NCI-H2107 (cell line): ENCODE measurements at regions not wholly inside any gene's neighbourhood (a gene's known extent, or its start where the extent isn't known, plus 50 kb on each side); places are given as distances from the start of the nearest gene placed in this dataset.
"Not testable (repeated sequence)": the region's sequence is repeated elsewhere in the genome, so short reads cannot be mapped to it uniquely, and the experiment has no call there.

Source experiments
- DNase-seq: peaks from one replicate; lab custom pipeline; 2025; lab: John Stamatoyannopoulos, UW

- no peak for DNase-seq
These were observed 215.1 kb upstream of the RPS23 start for GRCh38 chr5:82493221-82493620.

DNA sequence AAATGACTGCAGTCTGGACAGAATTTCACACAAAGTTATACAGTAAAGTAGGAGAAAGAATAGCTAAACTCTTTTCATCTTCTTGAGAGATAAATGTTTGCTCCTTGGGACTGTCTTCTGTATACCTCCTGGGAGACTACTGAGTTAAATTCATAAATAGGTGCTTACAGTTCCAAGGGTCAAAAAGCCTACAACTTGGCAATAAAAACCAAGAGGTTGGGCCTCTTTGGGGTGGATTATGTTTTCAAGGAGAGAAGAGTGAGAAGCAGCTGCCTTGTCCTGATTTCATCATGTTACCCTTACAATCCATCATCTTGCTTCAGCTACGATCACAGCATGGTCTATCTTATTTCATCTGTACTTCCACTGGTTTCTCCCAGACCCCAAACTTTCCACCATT lies 213.2 kb upstream of the RPS23 start:
- DNase-seq: no peak

GRCh38 chr5:82489683-82490082 lies 211.5 kb upstream of the RPS23 start:
- no peak for DNase-seq

- DNase-seq: no peak
These were observed 209.0 kb upstream of the RPS23 start for GRCh38 chr5:82487131-82487530.

GRCh38 chr5:82480331-82480730 lies 202.2 kb upstream of the RPS23 start:
- DNase-seq: no peak

- no peak for DNase-seq
These were observed 198.0 kb upstream of the RPS23 start for GRCh38 chr5:82476155-82476554.

GRCh38 chr5:82473262-82473661 lies 195.1 kb upstream of the RPS23 start:
- no peak for DNase-seq

- DNase-seq: no peak
These were observed 192.2 kb upstream of the RPS23 start for GRCh38 chr5:82470185-82470994.

DNA sequence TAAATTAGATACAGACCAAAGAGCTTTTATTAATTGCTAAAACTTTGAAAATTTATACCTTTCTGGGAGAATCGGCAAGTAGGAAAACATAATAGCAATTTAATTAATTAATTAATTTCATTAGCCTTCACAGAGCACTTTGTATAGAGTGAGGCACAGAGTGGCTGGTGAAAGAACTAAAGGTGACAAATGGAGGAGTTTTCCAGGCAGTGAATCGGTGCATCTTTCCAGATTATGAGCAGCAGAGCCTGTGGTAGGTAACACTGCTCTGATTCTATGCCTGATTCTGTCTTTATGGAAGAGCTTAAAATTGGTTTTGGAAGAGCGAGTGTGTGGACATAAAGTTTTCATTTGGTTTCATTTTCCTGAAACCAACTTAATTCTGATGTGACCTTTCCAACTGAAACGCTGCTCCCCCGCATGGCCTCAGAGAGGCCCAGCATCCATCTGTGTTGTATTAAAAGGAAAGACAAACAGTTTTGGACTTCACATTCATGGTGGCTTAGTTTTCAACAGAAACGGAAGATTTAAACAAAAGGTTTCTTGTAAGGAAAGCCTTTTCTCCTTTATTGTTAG lies 188.9 kb upstream of the RPS23 start:
- no peak for DNase-seq

DNA sequence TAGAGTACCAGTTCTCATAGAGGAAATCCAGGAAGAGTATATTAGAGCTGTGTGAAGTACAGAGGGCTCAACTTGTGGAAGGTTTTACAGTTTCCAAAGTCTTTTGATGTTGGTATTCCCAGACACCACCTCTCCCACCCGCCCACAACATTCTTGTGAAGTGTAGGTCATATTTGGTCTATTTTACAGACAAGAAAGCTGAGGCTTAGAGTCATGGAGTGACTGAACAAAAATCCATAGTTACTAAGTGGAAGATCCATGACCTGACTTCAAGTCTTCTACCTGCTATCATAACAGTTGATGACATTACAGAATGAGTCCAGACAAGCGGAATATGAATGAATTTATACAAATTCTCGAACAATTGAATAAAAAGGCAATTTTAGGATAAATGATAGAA lies 187.1 kb upstream of the RPS23 start:
- no peak for DNase-seq

DNA sequence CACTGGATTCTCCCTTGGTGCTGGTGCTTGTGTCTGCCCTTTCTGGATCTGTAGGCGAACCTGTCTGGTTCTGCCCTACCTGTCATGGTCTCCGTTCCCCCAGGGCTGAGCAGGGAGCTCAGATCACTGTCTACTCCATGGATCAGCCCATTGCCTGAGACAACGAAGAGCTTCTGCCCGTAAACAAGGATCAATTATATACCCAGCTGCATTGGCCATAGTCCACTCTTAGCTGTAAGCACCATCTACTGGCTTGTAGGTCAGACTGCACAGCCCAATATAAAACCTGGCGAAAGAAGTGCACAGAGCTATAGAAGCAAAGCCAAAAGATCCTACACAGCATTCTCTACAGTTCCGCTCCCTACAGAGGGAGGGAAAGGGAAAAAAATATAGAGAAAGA lies 181.5 kb upstream of the RPS23 start:
- no peak for DNase-seq

DNA sequence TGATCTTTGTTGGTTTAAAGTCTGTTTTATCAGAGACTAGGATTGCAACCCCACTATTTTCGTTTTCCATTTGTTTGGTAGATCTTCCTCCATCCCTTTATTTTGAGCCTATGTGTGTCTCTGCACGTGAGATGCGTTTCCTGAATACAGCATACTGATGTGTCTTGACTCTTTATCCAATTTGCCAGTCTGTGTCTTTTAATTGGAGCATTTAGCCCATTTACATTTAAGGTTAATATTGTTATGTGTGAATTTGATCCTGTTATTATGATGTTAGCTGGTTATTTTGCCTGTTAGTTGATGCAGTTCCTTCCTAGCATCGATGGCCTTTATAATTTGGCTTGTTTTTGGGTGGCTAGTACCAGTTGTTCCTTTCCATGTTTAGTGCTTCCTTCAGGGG lies 177.2 kb upstream of the RPS23 start:
- DNase-seq: not testable (repeated sequence)

DNA sequence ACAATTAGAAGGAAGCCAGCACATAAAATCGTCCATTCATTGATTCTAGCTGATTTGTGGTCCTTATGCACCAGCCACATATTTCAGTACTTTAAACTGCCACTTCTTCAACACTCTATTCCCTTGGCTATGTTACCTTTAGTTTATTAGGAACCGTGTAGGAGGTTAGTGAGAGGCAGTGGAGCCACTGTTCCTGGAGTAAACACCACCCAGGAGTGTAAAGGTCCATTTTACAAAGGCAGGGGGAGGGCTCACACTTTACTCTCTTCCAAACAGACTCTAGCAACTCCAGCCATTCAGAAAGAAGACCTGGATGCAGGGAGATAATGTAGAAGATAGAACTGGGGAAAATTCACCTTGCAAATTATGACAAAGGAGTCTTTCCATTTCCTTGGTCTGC lies 170.2 kb upstream of the RPS23 start:
- DNase-seq: no peak

DNA sequence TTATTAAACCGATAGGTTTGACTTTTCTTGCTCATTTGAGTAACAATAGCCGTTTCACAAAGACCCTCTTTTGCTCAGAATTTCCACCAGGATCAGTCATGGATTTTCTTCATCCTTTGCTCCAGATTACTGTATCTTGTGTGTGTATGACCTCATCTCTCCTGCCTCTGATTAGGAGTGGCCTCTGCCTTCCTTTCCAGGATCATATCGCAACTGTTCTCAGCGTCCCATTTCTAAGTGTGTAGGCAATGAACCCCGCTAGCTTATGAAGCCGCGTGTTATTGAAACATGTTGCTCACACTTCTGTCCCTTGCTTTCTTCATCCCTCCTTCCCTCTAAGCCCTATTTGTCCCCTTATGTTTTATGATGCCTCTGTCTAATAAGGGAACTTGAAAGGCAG lies 169.8 kb upstream of the RPS23 start:
- no peak for DNase-seq

DNA sequence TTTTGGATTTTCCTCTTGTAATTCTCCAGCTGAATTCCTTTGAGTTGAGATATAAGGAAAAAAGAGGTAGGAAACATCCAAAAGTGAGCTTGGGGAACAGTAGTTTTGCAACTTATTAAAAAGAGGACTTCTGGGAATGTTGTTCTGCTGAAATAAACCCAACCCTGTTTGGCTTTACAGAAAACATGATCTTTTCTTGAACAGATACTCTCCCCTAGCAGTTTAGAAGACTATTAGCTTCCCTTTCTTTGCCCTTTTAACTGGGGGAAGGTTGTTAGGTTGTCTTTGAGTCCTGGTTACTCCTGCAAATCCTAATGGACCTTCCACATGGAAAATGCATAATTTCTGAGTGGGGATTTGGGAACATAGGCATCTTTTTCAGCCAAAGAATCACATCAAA lies 168.7 kb upstream of the RPS23 start:
- DNase-seq: no peak

- DNase-seq: no peak
These were observed 167.7 kb upstream of the RPS23 start for GRCh38 chr5:82445726-82446335.

DNA sequence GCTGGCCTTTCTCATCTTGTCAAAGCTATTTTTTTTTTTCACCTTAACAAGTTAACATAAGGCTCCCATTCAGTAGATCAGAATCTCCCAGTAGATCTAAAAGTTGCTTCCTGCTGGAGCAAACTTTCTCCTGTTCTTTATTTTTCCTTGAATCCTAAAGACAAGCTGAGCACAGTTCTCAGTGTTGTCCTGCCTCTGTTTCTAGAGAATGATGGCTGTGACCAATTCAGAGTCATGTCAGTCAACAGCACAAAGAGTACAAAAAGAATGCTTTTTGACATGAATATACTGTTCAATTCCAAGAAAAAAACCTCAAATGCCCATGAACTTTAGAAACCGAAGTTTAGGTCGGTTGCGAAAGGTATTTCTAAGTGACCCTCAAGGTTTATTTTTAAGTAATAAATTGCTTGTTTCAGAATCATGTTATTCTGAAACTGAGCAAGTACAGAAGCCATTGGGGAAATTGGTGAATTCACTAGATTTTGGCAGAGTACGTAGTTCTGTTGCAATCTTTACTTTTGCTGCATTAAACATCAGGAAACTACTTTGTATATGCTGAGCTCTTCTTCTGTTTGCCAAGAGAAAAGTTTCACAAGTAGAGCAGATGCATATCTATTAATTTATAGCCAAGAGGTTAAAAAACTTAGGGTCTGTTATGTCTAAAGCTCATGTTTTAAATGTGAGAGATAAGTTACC lies 161.7 kb upstream of the RPS23 start:
- no peak for DNase-seq

DNA sequence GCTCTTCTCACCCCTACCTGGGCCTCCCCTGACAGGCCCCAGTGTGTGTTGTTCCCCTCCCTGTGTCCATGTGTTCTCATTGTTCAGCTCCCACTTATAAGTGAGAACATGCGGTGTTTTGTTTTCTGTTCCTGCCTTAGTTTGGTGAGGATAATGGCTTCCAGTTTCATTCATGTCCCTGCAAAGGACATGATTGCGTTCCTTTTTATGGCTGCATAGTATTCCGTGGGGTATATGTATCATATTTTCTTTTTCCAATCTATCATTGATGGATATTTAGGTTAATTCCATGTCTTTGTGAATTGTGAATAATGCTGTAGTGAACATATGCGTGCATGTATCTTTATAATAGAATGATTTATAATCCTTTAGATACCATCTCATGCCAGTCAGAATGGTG lies 159.4 kb upstream of the RPS23 start:
- not testable (repeated sequence) for DNase-seq

DNA sequence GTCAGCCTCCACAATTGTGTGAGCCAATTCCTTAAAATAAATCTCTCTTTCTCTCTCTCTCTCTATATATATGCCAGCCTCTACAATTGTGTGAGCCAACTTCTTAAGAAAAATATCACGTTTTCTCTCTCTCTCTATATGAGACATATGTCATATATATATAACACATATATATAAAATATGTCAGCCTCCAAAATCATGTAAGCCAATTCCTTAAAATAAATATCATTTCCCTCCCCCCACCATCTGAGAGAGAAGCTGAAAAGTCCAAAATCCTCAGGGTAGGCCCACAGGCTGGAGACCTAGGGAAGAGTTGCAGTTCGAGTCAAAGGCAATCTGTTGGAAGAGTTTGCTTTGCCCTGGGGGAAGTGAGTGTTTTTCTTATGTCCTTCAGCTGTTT lies 158.1 kb upstream of the RPS23 start:
- DNase-seq: no peak

- not testable (repeated sequence) for DNase-seq
These were observed 156.8 kb upstream of the RPS23 start for GRCh38 chr5:82434696-82435660.

DNA sequence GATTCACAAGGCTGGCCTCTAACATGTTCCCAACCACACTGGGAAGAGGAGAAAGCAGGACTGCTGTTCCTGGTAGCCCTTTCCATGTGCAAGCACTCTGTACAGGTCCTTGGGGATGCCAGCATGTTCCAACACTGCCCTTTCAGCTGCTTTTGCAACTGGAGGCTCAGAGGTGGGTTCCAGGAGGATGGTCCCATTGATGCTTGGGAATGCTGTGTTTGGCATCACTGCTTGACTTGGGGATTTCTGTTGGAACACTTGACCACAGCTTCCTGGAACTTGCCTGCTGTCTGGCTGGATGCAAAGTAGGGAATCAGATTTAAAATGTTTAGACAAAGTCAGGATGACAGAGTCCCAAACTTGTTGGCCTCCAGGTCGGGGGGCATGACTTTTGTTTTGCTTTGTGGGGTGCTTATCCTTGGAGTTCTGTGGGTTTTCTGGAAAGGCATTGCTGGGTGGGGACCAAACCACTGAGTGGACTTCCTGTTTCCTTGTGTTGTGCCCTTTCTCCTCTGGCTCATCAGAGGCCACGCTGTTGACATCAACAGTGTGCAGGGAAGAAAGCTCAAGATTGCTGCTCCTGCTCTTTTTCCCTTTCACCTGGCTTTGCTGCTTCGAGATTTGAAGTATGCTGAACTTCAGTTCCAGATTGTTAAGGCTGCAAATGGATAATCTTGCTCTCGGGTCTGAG lies 148.5 kb upstream of the RPS23 start:
- no peak for DNase-seq
